CD4-positive, alpha-beta memory T cell (primary cell): ENCODE measurements at regions not wholly inside any gene's neighbourhood (a gene's known extent, or its start where the extent isn't known, plus 50 kb on each side); places are given as distances from the start of the nearest gene placed in this dataset.
"Not testable (repeated sequence)": the region's sequence is repeated elsewhere in the genome, so short reads cannot be mapped to it uniquely, and the experiment has no call there.

Experiments
- CTCF ChIA-PET: fragments of 350-600 bp; sonication (Branson Sonifier 250); formaldehyde crosslinking; loops from one replicate; lab custom pipeline; 2021; ENCODE audit warnings: inconsistent platforms; ENCODE audit not compliant: partially characterized antibody; lab: Charles Lee
- POLR2A ChIA-PET: fragments of 350-600 bp; sonication (Branson Sonifier 250); formaldehyde crosslinking; loops from one replicate; lab custom pipeline; 2021; ENCODE audit not compliant: partially characterized antibody; lab: Charles Lee
- DNase-seq, 5 donors: peaks; one replicate each; pipeline versions ENCODE4 v3.0.0 to v3.0.0-alpha.2; 2020 to 2022; ENCODE audit warnings: mixed read lengths in 1 of 5
- H3K27ac ChIP-seq: one replicate; pipeline ENCODE4 v1.7.0; 2013; ENCODE audit warnings: low read depth, low read length
- H3K27me3 ChIP-seq: 2 replicates; pipeline ENCODE4 v1.7.0; 2013; ENCODE audit warnings: mild to moderate bottlenecking, low read length, moderate library complexity; ENCODE audit not compliant: insufficient read depth
- H3K36me3 ChIP-seq: 2 replicates; pipeline ENCODE4 v1.7.0; 2013; ENCODE audit warnings: mild to moderate bottlenecking, low read length, moderate library complexity; ENCODE audit not compliant: insufficient read depth
- H3K4me1 ChIP-seq: 2 replicates; pipeline ENCODE4 v1.7.0; 2013; ENCODE audit warnings: mild to moderate bottlenecking, low read length, moderate library complexity; ENCODE audit not compliant: insufficient read depth
- H3K4me3 ChIP-seq, 2 donors: one replicate each; pipeline ENCODE4 v1.7.0; 2013; ENCODE audit warnings: low read length in 2 of 2, mild to moderate bottlenecking in 1 of 2
- H3K9me3 ChIP-seq, 2 donors: one replicate each; pipeline ENCODE4 v1.7.0; 2013; ENCODE audit warnings: low read length in 2 of 2, control low read depth in 1 of 2; ENCODE audit not compliant: control insufficient read depth in 1 of 2
- H3K27ac Mint-ChIP-seq, 7 donors: one replicate each; pipeline ENCODE4 v1.8.0; 2020 to 2021; ENCODE audit warnings: mixed read lengths in 7 of 7, mild to moderate bottlenecking in 6 of 7, inconsistent platforms in 3 of 7, moderate library complexity in 3 of 7
- H3K27me3 Mint-ChIP-seq, 2 donors: one replicate each; pipeline ENCODE4 v1.8.0; 2020 to 2021; ENCODE audit warnings: mixed read lengths in 2 of 2
- H3K36me3 Mint-ChIP-seq, 2 donors: one replicate each; pipeline ENCODE4 v1.8.0; 2020 to 2021; ENCODE audit warnings: mixed read lengths in 2 of 2, inconsistent platforms in 1 of 2, mild to moderate bottlenecking in 1 of 2
- H3K4me1 Mint-ChIP-seq, 4 donors: one replicate each; pipeline ENCODE4 v1.8.0; 2020 to 2021; ENCODE audit warnings: mixed read lengths in 4 of 4, mild to moderate bottlenecking in 1 of 4
- H3K4me3 Mint-ChIP-seq, 8 donors: one replicate each; pipeline ENCODE4 v1.8.0; 2020 to 2021; ENCODE audit warnings: mixed read lengths in 8 of 8, mild to moderate bottlenecking in 7 of 8, moderate library complexity in 6 of 8, inconsistent platforms in 3 of 8
- H3K9me3 Mint-ChIP-seq, 8 donors: one replicate each; pipeline ENCODE4 v1.8.0; 2020 to 2021; ENCODE audit warnings: mixed read lengths in 8 of 8, mild to moderate bottlenecking in 5 of 8, inconsistent platforms in 3 of 8, moderate library complexity in 1 of 8
- intact Hi-C: fragments of 100-400 bp; cut with micrococcal nuclease; formaldehyde crosslinking; loops from one replicate; pipeline ENCODE4 v1.15.1; 2023

DNA sequence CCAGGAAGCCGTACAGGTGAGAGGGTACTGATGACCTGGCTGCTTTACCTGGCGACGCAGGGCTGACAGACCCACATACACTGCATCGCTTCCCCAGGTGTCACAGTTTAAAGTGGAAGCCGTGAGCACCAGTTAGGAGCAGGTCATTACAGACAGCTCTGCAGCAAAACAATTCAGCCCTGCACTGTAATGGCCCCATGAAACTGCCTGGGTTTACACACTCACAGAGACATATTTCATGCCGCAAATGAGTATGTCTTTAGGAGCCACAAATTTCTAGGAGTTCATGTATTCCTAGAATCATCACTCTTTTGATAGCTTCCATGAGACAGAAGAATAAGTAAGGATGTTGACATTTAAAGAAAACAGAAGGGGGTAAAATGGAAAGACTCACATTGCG lies 723.1 kb downstream of the MATN1 start:
- no peaks in the 10 kb centered on the region for H3K4me1 ChIP-seq
- no peak overlapping the region for H3K27ac ChIP-seq
- H3K27me3 Mint-ChIP-seq = peaks cover 3 to 15% of the 10 kb centered on the region in 2 donors
- H3K36me3 Mint-ChIP-seq = peaks cover 0 to 3% of the 10 kb centered on the region in 2 donors
- H3K27ac Mint-ChIP-seq = no peak overlapping the region
- H3K4me3 ChIP-seq = no peak overlapping the region
- H3K9me3 ChIP-seq = no peaks in the 10 kb centered on the region
- H3K27me3 ChIP-seq = no peaks in the 10 kb centered on the region
- H3K4me1 Mint-ChIP-seq = no peaks in the 10 kb centered on the region
- DNase-seq = no peak
- peaks cover 2 to 17% (median 7%) of the 10 kb centered on the region in 8 donors for H3K9me3 Mint-ChIP-seq
- H3K4me3 Mint-ChIP-seq = no peak overlapping the region
- CTCF ChIA-PET = no interaction called here
- intact Hi-C loops = no loop called here
- H3K36me3 ChIP-seq = no peaks in the 10 kb centered on the region
- POLR2A ChIA-PET = no interaction called here

DNA sequence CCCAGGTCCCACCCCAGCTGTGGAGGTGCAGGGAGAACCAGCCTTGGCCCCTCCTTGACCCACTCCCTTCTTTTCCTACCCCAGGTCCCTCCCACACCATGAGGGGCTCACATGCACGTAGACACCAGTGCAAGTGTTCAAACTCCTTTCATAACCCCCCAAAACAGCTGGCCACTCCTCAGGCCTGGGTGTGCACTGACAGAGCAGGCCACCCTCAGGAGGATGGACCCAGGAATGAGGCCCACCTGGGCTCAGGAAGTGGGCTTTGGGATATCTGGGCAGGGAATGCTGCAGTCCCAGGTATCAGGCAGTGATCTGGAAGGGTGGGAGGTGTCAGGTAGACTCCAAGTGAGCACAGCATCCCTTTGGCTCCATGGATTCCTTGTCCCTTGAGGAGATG lies 723.8 kb downstream of the MATN1 start:
- no peaks in the 10 kb centered on the region for H3K9me3 ChIP-seq
- Mint-ChIP-seq H3K27me3 (peaks cover 8 to 13% of the 10 kb centered on the region in 2 donors), H3K36me3 (peaks cover 0 to 6% of the 10 kb centered on the region in 2 donors), H3K4me3 (no peak overlapping the region), H3K9me3 (peaks cover 2 to 24% (median 13%) of the 10 kb centered on the region in 8 donors), H3K4me1 (no peaks in the 10 kb centered on the region), H3K27ac (no peak overlapping the region)
- ChIA-PET POLR2A (no interaction called here), CTCF (no interaction called here)
- no peaks in the 10 kb centered on the region for H3K36me3 ChIP-seq
- no peaks in the 10 kb centered on the region for H3K27me3 ChIP-seq
- no peak for DNase-seq
- H3K4me1 ChIP-seq = no peaks in the 10 kb centered on the region
- intact Hi-C loops = no loop called here
- no peak overlapping the region for H3K27ac ChIP-seq
- no peak overlapping the region for H3K4me3 ChIP-seq

DNA sequence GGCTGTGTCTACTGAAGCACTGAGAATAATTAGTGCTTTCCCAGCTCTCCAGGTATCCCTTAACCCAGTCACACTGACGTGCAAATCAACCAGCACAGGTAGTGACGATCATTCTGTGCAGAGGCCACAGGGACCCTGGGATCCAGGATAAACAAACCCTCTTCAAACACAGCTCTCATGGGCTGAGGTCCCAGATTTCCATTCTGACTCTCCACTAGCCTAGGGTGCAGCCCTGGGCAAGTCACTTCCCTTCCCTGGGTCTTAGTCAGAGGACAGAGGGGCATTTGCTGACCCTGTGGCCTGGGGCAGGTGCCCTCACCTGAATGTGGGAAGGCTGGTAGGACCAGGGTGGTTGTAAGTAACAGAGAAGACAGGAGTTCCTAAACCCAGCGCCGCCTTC lies 724.7 kb downstream of the MATN1 start:
- Mint-ChIP-seq H3K4me3 (no peak overlapping the region), H3K36me3 (peaks cover 0 to 6% of the 10 kb centered on the region in 2 donors), H3K27ac (no peak overlapping the region), H3K27me3 (peaks cover 7 to 8% of the 10 kb centered on the region in 2 donors), H3K9me3 (peaks cover 2 to 32% (median 16%) of the 10 kb centered on the region in 8 donors), H3K4me1 (no peaks in the 10 kb centered on the region)
- no peaks in the 10 kb centered on the region for H3K36me3 ChIP-seq
- ChIA-PET CTCF (no interaction called here), POLR2A (no interaction called here)
- no peaks in the 10 kb centered on the region for H3K4me1 ChIP-seq
- H3K4me3 ChIP-seq = no peak overlapping the region
- H3K27me3 ChIP-seq = no peaks in the 10 kb centered on the region
- intact Hi-C loops = no loop called here
- no peaks in the 10 kb centered on the region for H3K9me3 ChIP-seq
- H3K27ac ChIP-seq = no peak overlapping the region
- no peak for DNase-seq

GRCh38 chr1:29997818-29998217 lies 725.6 kb downstream of the MATN1 start:
- H3K36me3 Mint-ChIP-seq, H3K9me3 ChIP-seq, H3K27me3 ChIP-seq, intact Hi-C loops, H3K27ac Mint-ChIP-seq, H3K4me1 ChIP-seq, POLR2A ChIA-PET, H3K4me3 ChIP-seq, DNase-seq, H3K4me3 Mint-ChIP-seq, H3K27me3 Mint-ChIP-seq, H3K4me1 Mint-ChIP-seq, CTCF ChIA-PET, H3K27ac ChIP-seq, H3K36me3 ChIP-seq: not testable (repeated sequence)
- peaks cover 7 to 40% (median 23%) of the 10 kb centered on the region in 8 donors for H3K9me3 Mint-ChIP-seq

DNA sequence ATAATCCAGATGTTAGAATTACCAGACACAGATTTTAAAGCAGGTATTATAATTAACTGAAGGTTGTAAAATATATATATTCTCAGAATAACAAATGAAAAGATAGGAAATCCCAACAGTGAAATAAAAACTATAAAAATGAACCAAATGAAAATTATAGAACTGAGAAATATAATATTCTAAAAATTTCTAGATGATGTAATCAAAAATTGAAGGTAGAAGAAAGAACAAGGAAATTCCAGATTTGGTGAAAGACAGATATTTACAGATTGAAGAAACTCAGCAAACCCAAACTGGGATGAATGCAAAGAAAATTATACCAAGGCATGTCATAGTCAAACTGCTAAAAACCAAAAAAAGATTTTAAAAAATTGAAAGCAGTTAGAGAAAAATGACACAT lies 729.4 kb downstream of the MATN1 start:
- ChIA-PET POLR2A (no interaction called here), CTCF (no interaction called here)
- Histone ChIP-seq H3K4me1 (no peaks in the 10 kb centered on the region), H3K36me3 (no peaks in the 10 kb centered on the region), H3K9me3 (no peaks in the 10 kb centered on the region), H3K27ac (no peak overlapping the region), H3K27me3 (no peaks in the 10 kb centered on the region), H3K4me3 (no peak overlapping the region)
- Mint-ChIP-seq H3K27me3 (peaks cover 10% of the 10 kb centered on the region in 2 donors), H3K4me3 (no peak overlapping the region), H3K9me3 (peaks cover 7 to 42% (median 27%) of the 10 kb centered on the region in 8 donors), H3K36me3 (peaks cover 6 to 9% of the 10 kb centered on the region in 2 donors), H3K27ac (no peak overlapping the region), H3K4me1 (no peaks in the 10 kb centered on the region)
- no peak for DNase-seq
- intact Hi-C loops = no loop called here

DNA sequence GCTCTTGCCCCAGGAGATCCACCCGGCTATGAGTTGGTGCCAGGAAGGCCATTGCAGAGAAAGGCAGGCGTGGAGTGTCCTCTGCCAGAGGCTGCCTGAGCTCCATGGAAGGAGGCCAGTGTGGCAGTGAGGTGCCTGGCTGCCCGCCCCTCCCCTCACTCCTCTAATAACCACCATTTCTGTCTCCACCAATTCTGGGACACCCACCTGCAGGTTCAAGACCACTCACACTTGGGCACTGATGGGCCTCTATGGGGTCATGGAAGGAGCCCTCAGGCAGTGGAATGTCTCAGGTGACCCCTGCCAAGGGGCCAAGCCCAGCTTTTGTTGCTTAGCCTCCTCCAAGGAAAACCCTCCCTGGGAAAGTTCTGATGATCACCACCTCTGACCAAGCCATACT lies 731.6 kb downstream of the MATN1 start:
- peaks cover 10% of the 10 kb centered on the region in 2 donors for H3K27me3 Mint-ChIP-seq
- H3K27ac Mint-ChIP-seq = no peak overlapping the region
- H3K4me1 Mint-ChIP-seq = no peaks in the 10 kb centered on the region
- no peak overlapping the region for H3K4me3 ChIP-seq
- CTCF ChIA-PET = interaction anchor here (0.6 kb wide), 1 partner anchor 200 kb away, joined by 3 read pairs; no protein-coding TSS in a partner anchor
- H3K27ac ChIP-seq = no peak overlapping the region
- H3K36me3 ChIP-seq = no peaks in the 10 kb centered on the region
- H3K9me3 Mint-ChIP-seq = peaks cover 7 to 42% (median 27%) of the 10 kb centered on the region in 8 donors
- no peaks in the 10 kb centered on the region for H3K27me3 ChIP-seq
- H3K4me3 Mint-ChIP-seq = no peak overlapping the region
- POLR2A ChIA-PET = no interaction called here
- no peak for DNase-seq
- intact Hi-C loops = no loop called here
- peaks cover 6 to 9% of the 10 kb centered on the region in 2 donors for H3K36me3 Mint-ChIP-seq
- no peaks in the 10 kb centered on the region for H3K4me1 ChIP-seq
- no peaks in the 10 kb centered on the region for H3K9me3 ChIP-seq

GRCh38 chr1:29991025-29991424 lies 732.4 kb downstream of the MATN1 start:
- no peak for DNase-seq
- no peaks in the 10 kb centered on the region for H3K4me1 Mint-ChIP-seq
- CTCF ChIA-PET = no interaction called here

GRCh38 chr1:29990304-29990703 lies 733.1 kb downstream of the MATN1 start:
- H3K4me3 Mint-ChIP-seq = no peak overlapping the region
- H3K27ac Mint-ChIP-seq = no peak overlapping the region
- H3K4me1 Mint-ChIP-seq = no peaks in the 10 kb centered on the region
- H3K9me3 ChIP-seq = no peaks in the 10 kb centered on the region
- DNase-seq = no peak
- H3K9me3 Mint-ChIP-seq = peaks cover 4 to 31% (median 23%) of the 10 kb centered on the region in 8 donors
- H3K27ac ChIP-seq = no peak overlapping the region
- H3K4me3 ChIP-seq = no peak overlapping the region
- CTCF ChIA-PET = no interaction called here
- no peaks in the 10 kb centered on the region for H3K4me1 ChIP-seq
- no peaks in the 10 kb centered on the region for H3K36me3 ChIP-seq
- peaks cover 6% of the 10 kb centered on the region in 2 donors for H3K36me3 Mint-ChIP-seq
- no peaks in the 10 kb centered on the region for H3K27me3 ChIP-seq
- intact Hi-C loops = no loop called here
- POLR2A ChIA-PET = no interaction called here
- peaks cover 7 to 14% of the 10 kb centered on the region in 2 donors for H3K27me3 Mint-ChIP-seq

More at GRCh38 chr1:29991025-29991424, 732.4 kb downstream of the MATN1 start:
- peaks cover 6 to 8% of the 10 kb centered on the region in 2 donors for H3K36me3 Mint-ChIP-seq
- intact Hi-C loops = no loop called here
- Histone ChIP-seq H3K36me3 (no peaks in the 10 kb centered on the region), H3K4me3 (no peak overlapping the region), H3K27ac (no peak overlapping the region), H3K9me3 (no peaks in the 10 kb centered on the region), H3K4me1 (no peaks in the 10 kb centered on the region), H3K27me3 (no peaks in the 10 kb centered on the region)
- H3K4me3 Mint-ChIP-seq = no peak overlapping the region
- POLR2A ChIA-PET = no interaction called here
- peaks cover 9 to 12% of the 10 kb centered on the region in 2 donors for H3K27me3 Mint-ChIP-seq
- H3K9me3 Mint-ChIP-seq = peaks cover 4 to 37% (median 26%) of the 10 kb centered on the region in 8 donors
- no peak overlapping the region for H3K27ac Mint-ChIP-seq
